ENCODE measurements at regions not wholly inside any gene's neighbourhood (a gene's known extent, or its start where the extent isn't known, plus 50 kb on each side); places are given as distances from the start of the nearest gene placed in this dataset.

DNA sequence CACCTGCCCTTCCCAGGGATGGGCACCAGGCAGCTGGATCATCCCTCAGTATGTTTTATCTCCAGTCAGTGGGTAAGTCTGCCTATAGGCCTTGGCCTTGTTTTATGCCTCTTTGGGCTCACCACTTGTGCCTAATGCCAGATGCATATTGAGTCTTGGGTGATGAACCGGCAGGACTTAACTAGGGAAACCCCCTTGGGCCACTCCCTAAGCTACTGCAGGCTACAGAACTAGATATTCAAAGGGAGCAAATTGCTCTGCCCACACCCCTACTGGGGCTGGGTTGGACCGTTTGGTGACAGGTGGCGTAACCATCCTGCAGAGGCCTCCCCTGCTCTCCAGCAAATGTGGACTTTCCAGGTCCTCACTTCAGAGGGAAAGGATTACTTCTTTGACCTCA, 115.7 kb upstream of the GDF10 start:
- TF ChIP-seq EZH2 (IDR thresholded peaks at IDR 0.05) = no peak
- TF ChIP-seq POLR2AphosphoS5 (IDR thresholded peaks at IDR 0.05; ENCODE audit: borderline replicate concordance, low read depth, low read length) = no peak

All from SK-N-MC (cell line).